ENCODE measurements at regions not wholly inside any gene's neighbourhood (a gene's known extent, or its start where the extent isn't known, plus 50 kb on each side); places are given as distances from the start of the nearest gene placed in this dataset.

GRCh38 chr11:86119906-86120305, 51.0 kb upstream of the PICALM start:
- TF ChIP-seq CTCF (IDR thresholded peaks at IDR 0.05), result no peak
- no peak for TF ChIP-seq POLR2A (IDR thresholded peaks at IDR 0.05)
